ENCODE measurements at regions not wholly inside any gene's neighbourhood (a gene's known extent, or its start where the extent isn't known, plus 50 kb on each side); places are given as distances from the start of the nearest gene placed in this dataset.

- no peak for TF ChIP-seq CTCF (conservative IDR thresholded peaks at IDR 0.05; ENCODE audit: low read depth, low read length)
- TF ChIP-seq EZH2 (IDR thresholded peaks at IDR 0.05; ENCODE audit: low read length, unreplicated experiment) = no peak
These were observed 2717.2 kb downstream of the PCDH7 start for GRCh38 chr4:33437406-33437805.
